Naive thymus-derived CD4-positive, alpha-beta T cell (primary cell): ENCODE measurements at regions not wholly inside any gene's neighbourhood (a gene's known extent, or its start where the extent isn't known, plus 50 kb on each side); places are given as distances from the start of the nearest gene placed in this dataset.
"Not testable (repeated sequence)": the region's sequence is repeated elsewhere in the genome, so short reads cannot be mapped to it uniquely, and the experiment has no call there.

ENCODE experiments used
- ATAC-seq: fragments of 150-1000 bp; cut with Tn5 transposase; 2 replicates; pipeline ENCODE4 v1.10.0; 2021; ENCODE audit warnings: mild to moderate bottlenecking, moderate library complexity
- CTCF ChIA-PET: fragments of 350-600 bp; sonication (Branson Sonifier 250); formaldehyde crosslinking; loops from one replicate; lab custom pipeline; 2021; ENCODE audit warnings: antibody characterized with exemption; lab: Charles Lee
- POLR2A ChIA-PET: fragments of 350-600 bp; sonication (Branson Sonifier 250); formaldehyde crosslinking; loops from one replicate; lab custom pipeline; 2021; ENCODE audit warnings: antibody characterized with exemption, inconsistent platforms; lab: Charles Lee
- DNase-seq, 9 donors: peaks; one replicate each; pipeline versions ENCODE4 v3.0.0 to v3.0.0-alpha.2; 2020 to 2022; ENCODE audit warnings: mixed read lengths in 1 of 9
- H3K27ac ChIP-seq: one replicate; pipeline ENCODE4 v1.7.0; 2013; ENCODE audit warnings: mild to moderate bottlenecking, low read depth, low read length, moderate library complexity
- H3K27me3 ChIP-seq, 2 donors: one replicate each; pipeline ENCODE4 v1.7.0; 2013; ENCODE audit warnings: low read length in 2 of 2, mild to moderate bottlenecking in 2 of 2, moderate library complexity in 2 of 2; ENCODE audit not compliant: control insufficient read depth in 2 of 2, insufficient read depth in 2 of 2
- H3K36me3 ChIP-seq, 3 experiments: 1 replicate in 2 of 3; 2 replicates in 1 of 3; pipeline ENCODE4 v1.7.0; 2013; ENCODE audit warnings: low read length in 3 of 3, mild to moderate bottlenecking in 3 of 3, moderate library complexity in 1 of 3; ENCODE audit not compliant: insufficient read depth in 3 of 3, control insufficient read depth in 2 of 3
- H3K4me1 ChIP-seq, 2 donors: one replicate each; pipeline ENCODE4 v1.7.0; 2013; ENCODE audit warnings: low read length in 2 of 2, mild to moderate bottlenecking in 2 of 2, moderate library complexity in 1 of 2; ENCODE audit not compliant: control insufficient read depth in 2 of 2, insufficient read depth in 2 of 2
- H3K4me3 ChIP-seq: 2 replicates; pipeline ENCODE4 v1.7.0; 2013; ENCODE audit warnings: mild to moderate bottlenecking, low read length
- H3K9me3 ChIP-seq, 3 experiments: 1 replicate in 2 of 3; 2 replicates in 1 of 3; pipeline ENCODE4 v1.7.0; 2013; ENCODE audit warnings: low read length in 3 of 3; ENCODE audit not compliant: control insufficient read depth in 2 of 3
- H3K27ac Mint-ChIP-seq, 9 donors: one replicate each; pipeline ENCODE4 v1.8.0; 2020 to 2022; ENCODE audit warnings: mixed read lengths in 9 of 9, mild to moderate bottlenecking in 8 of 9, moderate library complexity in 5 of 9, inconsistent platforms in 2 of 9
- H3K27me3 Mint-ChIP-seq, 5 donors: one replicate each; pipeline ENCODE4 v1.8.0; 2021 to 2022; ENCODE audit warnings: mixed read lengths in 5 of 5, mild to moderate bottlenecking in 1 of 5
- H3K36me3 Mint-ChIP-seq, 5 donors: one replicate each; pipeline ENCODE4 v1.8.0; 2020 to 2022; ENCODE audit warnings: mixed read lengths in 5 of 5, mild to moderate bottlenecking in 3 of 5, inconsistent platforms in 1 of 5
- H3K4me1 Mint-ChIP-seq, 7 donors: one replicate each; pipeline ENCODE4 v1.8.0; 2020 to 2022; ENCODE audit warnings: mixed read lengths in 7 of 7, mild to moderate bottlenecking in 3 of 7, inconsistent platforms in 1 of 7
- H3K4me3 Mint-ChIP-seq, 10 donors: one replicate each; pipeline ENCODE4 v1.8.0; 2020 to 2022; ENCODE audit warnings: mild to moderate bottlenecking in 10 of 10, mixed read lengths in 10 of 10, moderate library complexity in 6 of 10, inconsistent platforms in 2 of 10
- H3K9me3 Mint-ChIP-seq, 11 donors: one replicate each; pipeline ENCODE4 v1.8.0; 2020 to 2022; ENCODE audit warnings: mixed read lengths in 11 of 11, mild to moderate bottlenecking in 4 of 11, inconsistent platforms in 1 of 11, moderate library complexity in 1 of 11
- intact Hi-C, 2 donors: fragments of 100-400 bp; cut with micrococcal nuclease; formaldehyde crosslinking; loops; one replicate each; pipeline ENCODE4 v1.15.1; 2023

DNA sequence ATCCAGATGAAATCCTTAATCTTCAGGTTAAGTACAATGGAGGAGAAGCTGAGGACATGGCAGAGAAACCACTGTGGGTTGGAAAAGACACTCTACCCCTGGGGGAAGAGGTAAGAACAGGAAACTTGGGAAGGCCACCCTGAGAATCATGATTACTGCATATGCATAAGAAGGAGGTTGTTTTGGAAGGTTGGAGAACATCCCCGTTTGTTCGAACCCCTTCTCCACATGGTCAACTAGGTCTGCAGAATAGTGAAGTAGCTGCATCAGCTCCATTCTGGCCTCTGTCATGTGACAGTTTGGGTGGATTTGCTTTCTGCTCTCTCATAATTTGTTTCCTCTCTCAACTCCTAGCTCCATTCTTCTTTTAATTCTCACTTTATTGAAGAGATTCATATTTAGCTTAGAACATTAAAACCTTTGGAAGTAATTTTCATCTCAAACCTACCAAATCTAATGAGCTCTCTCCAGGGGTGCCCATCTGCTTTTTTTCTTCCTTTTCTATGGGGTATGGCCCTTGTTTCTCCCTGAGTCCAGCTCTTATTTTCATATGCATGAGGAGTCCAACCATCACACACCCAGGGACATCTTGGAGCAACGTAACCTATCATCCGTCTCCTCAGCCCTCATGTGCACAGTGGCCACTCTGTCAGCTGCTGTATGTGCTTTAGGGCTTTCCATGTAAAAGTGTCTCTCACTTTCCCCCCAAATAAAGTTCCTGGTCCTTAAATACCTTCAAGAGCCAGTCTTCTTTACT, 820.3 kb downstream of the TMEM121 start:
- CTCF ChIA-PET: no interaction called here
- intact Hi-C loops: no loop called here

DNA sequence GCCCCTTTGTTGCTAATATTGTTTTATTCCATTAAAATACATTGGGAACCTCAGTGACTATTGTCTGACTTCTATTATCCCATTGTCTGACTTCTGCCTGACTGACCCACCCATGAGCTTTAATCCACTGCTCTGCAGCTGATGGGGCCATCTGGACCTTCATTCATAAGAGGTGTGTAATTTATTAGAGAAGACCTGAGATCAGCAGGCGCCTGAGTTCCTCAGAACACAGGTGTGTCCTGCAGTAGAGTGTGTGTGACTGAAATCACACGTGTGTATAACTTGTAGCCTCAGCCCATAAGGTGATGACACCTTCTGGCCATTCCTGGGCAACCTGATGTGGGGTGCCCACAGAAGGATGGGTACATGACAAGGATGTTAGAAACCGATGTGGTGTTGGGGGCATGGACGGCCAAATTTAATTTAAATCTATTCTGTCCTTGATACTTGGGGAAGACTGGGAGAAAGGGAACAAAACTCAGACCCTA, 821.0 kb downstream of the TMEM121 start:
- Mint-ChIP-seq H3K9me3 (no peaks in the 10 kb centered on the region), H3K27me3 (peaks cover 13 to 61% (median 24%) of the 10 kb centered on the region in 5 donors), H3K4me3 (no peak overlapping the region), H3K4me1 (peaks cover 0 to 7% (median 2%) of the 10 kb centered on the region in 7 donors), H3K27ac (no peak overlapping the region), H3K36me3 (no peaks in the 10 kb centered on the region)
- POLR2A ChIA-PET: no interaction called here
- Histone ChIP-seq H3K4me3 (no peak overlapping the region), H3K9me3 (no peaks in the 10 kb centered on the region), H3K27ac (no peak overlapping the region), H3K36me3 (no peaks in the 10 kb centered on the region), H3K4me1 (no peaks in the 10 kb centered on the region), H3K27me3 (no peaks in the 10 kb centered on the region)
- CTCF ChIA-PET: no interaction called here
- no peak for DNase-seq
- no peak for ATAC-seq
- intact Hi-C loops: no loop called here

More for the DNA sequence above, 820.3 kb downstream of the TMEM121 start:
- Histone ChIP-seq H3K36me3 (no peaks in the 10 kb centered on the region), H3K9me3 (no peaks in the 10 kb centered on the region), H3K4me3 (no peak overlapping the region), H3K27ac (no peak overlapping the region), H3K4me1 (no peaks in the 10 kb centered on the region), H3K27me3 (no peaks in the 10 kb centered on the region)
- Mint-ChIP-seq H3K4me3 (no peak overlapping the region), H3K27ac (no peak overlapping the region), H3K9me3 (no peaks in the 10 kb centered on the region), H3K27me3 (peaks cover 13 to 54% (median 24%) of the 10 kb centered on the region in 5 donors), H3K4me1 (peaks cover 0 to 7% (median 2%) of the 10 kb centered on the region in 7 donors), H3K36me3 (no peaks in the 10 kb centered on the region)
- POLR2A ChIA-PET: no interaction called here
- DNase-seq (no peak), ATAC-seq (no peak)

DNA sequence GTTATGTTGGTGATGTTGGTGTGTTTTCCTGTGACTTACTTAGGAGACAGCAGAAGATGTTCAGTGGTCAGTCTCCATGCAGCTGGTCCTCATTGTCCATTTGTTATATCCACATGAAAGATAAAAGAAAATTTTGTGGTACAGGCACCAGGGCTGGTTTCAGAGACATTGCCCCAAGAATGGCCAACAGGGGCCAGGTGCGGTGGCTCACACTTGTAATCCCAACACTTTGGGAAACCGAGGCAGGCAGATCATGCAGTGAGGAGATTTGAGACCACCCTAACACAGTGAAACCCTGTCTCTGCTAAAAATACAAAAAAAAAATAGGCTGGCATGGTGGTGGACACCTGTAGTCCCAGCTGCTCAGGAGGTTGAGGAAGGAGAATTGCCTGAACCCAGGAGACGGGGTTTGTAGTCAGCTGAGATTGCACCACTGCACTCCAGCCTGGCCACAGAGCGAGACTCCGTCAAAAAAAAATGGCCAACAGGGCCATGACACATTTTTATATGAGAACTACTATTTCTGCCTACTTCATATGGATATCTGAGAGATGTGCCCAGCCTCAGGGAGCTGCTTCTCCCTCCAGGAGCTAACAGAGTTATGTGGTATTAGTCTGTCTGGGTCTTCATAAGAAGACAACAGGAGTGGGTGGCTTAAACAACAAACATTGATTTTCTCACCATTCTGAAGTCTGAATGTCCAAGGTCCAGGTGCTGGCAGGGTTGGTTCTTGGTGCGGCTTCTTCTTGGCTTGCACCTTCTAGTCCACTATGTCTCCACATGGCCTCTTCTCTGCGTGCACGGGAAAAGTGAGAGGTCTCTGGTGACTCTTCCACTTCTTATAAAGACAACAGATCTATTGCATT, 821.7 kb downstream of the TMEM121 start:
- DNase-seq (no peak), ATAC-seq (no peak)
- Histone ChIP-seq H3K4me1 (no peaks in the 10 kb centered on the region), H3K27me3 (no peaks in the 10 kb centered on the region), H3K4me3 (no peak overlapping the region), H3K27ac (no peak overlapping the region), H3K36me3 (no peaks in the 10 kb centered on the region), H3K9me3 (no peaks in the 10 kb centered on the region)
- peaks cover 13 to 62% (median 24%) of the 10 kb centered on the region in 5 donors for H3K27me3 Mint-ChIP-seq
- H3K36me3 Mint-ChIP-seq: no peaks in the 10 kb centered on the region
- ChIA-PET CTCF (no interaction called here), POLR2A (no interaction called here)
- H3K9me3 Mint-ChIP-seq: no peaks in the 10 kb centered on the region
- H3K27ac Mint-ChIP-seq: no peak overlapping the region
- peaks cover 0 to 7% (median 2%) of the 10 kb centered on the region in 7 donors for H3K4me1 Mint-ChIP-seq
- no peak overlapping the region for H3K4me3 Mint-ChIP-seq
- intact Hi-C loops: no loop called here

DNA sequence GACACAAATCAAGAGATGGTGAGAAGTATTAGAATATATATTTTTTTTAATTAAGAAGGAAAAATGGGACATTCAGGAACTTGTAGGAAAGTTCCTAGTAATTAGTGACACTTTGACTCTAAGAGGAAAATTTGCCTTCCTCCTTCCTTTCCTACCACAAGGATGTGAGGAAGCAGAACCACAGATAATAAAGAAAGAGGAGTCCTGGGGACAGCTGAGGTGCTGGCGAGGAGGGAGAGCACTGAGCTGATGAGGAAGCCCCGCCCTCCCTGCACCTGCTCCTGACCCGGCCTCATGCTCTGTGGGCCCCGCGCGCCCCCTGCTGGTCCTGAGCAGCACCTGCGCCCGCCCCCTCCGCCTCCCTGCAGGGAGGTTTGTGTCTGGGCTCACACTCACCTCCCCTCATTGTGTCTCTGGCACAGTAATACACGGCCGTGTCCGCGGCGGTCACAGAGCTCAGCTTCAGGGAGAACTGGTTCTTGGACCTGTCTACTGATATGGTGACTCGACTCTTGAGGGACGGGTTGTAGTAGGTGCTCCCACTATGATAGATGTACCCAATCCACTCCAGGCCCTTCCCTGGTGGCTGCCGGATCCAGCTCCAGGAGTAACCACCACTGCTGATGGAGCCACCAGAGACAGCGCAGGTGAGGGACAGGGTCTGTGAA, 822.6 kb downstream of the TMEM121 start:
- H3K27ac ChIP-seq, POLR2A ChIA-PET, H3K4me3 ChIP-seq, intact Hi-C loops, H3K4me1 Mint-ChIP-seq, H3K27ac Mint-ChIP-seq, H3K36me3 ChIP-seq, H3K36me3 Mint-ChIP-seq, H3K9me3 Mint-ChIP-seq, H3K4me3 Mint-ChIP-seq, CTCF ChIA-PET, H3K9me3 ChIP-seq, H3K27me3 ChIP-seq, H3K4me1 ChIP-seq: not testable (repeated sequence)
- ATAC-seq: peak; percentile 87
- DNase-seq: peak in 8 of 9 donors; percentile 28 to 96 (median 83)
- H3K27me3 Mint-ChIP-seq: peaks cover 13 to 62% (median 26%) of the 10 kb centered on the region in 5 donors

DNA sequence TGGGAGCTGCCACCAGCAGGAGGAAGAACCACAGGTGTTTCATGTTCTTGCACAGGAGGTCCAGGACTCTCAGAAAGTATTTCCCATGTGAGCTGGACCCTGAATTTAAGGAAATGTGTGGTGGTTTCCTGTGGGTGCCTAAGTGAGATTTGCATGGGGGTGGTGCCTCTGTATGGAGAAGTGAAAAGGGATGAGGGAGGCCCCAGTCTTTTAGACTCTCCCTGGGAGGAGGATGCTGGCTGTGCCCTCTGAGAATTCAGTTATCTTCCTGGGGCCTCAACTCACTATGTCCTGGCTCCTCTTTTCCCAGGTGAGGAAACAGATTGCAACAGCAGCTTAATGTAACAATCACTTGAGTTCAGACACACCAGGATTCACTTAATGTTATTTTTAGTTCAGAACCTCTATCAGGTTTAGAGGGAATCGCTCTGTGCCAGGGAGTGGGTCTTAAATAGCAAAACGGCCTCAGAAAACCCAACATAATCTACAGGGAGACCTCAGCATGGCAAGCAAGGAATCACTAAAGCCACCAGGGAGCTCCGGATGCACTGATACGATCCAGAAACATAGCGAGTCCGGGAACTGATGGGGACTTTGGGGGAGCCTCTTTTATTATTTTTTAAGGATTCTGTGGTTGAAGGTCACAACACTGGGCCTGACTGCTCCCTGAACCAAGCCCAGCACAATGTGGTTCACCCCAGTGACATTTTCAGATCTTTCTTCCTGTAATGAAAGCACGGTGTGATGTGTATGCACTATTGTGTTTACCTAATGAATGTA, 823.5 kb downstream of the TMEM121 start:
- H3K4me3 Mint-ChIP-seq, H3K9me3 Mint-ChIP-seq, intact Hi-C loops, POLR2A ChIA-PET, H3K9me3 ChIP-seq, H3K36me3 Mint-ChIP-seq, DNase-seq, H3K4me1 ChIP-seq, H3K4me1 Mint-ChIP-seq, H3K4me3 ChIP-seq, H3K27ac ChIP-seq, H3K27me3 ChIP-seq, ATAC-seq, CTCF ChIA-PET, H3K36me3 ChIP-seq: not testable (repeated sequence)
- Mint-ChIP-seq H3K27ac (peak overlapping the region in 1 of 9 donors; percentile 14), H3K27me3 (peaks cover 13 to 66% (median 23%) of the 10 kb centered on the region in 5 donors)
